GM19035 (cell line): ENCODE measurements at regions not wholly inside any gene's neighbourhood (a gene's known extent, or its start where the extent isn't known, plus 50 kb on each side); places are given as distances from the start of the nearest gene placed in this dataset.
"Not testable (repeated sequence)": the region's sequence is repeated elsewhere in the genome, so short reads cannot be mapped to it uniquely, and the experiment has no call there.

ENCODE experiments used
- ATAC-seq: cut with Tn5 transposase; IDR thresholded peaks from one replicate; pipeline ENCODE4 v1.9.1; 2021; ENCODE audit not compliant: unreplicated experiment

DNA sequence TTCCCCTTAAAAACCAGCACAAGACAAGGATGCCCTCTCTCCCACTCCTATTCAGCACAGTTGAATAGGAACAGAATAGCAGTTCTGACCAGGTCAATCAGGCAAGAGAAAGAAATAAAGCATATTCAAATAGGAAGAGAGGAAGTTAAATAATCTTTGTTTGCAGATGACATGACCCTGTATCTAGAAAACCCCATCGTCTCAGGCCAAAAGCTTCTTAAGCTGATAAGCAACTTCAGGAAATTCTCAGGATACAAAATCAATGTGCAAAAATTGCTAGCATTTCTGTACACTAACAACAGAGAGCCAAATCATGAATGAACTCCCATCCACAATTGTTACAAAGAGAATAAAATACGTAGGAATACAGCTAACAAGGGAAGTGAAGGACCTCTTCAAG is 394.1 kb upstream of the NFIA start:
- not testable (repeated sequence) for ATAC-seq

DNA sequence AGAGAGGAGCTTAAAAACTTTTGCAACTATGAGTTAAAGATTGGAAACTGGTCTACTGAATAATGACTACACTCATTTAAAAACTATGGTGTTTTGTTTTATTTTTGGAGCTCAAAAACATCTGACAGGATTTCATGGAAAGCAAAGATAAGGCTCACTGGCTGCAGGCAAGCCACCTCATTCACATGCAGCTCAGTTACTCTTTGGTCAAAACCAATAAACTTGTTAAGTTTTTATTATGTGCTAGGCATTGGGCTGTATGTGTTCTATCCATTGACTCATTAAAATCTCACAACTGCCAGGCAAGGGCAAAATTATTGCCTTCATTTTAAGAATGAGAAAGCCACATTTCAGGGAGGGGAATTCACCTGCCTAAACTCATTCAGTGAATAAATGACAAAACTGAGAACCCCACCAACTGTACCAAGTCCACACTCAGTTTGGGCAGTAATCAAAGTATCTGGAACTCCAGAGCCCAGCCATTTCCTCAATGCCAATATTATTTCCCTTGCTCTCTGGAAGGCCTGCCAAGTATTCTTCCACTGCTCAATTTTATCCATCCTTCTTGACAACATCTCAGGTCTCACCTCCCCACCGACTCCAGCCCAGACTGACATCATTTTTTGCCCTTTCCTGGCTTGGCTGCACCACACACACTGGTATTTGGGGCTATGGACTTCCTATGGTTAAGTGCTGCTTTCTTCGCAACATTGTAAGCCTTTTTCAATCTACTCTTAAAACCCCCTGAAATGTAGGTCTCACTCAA is 401.1 kb upstream of the NFIA start:
- ATAC-seq, result no peak

DNA sequence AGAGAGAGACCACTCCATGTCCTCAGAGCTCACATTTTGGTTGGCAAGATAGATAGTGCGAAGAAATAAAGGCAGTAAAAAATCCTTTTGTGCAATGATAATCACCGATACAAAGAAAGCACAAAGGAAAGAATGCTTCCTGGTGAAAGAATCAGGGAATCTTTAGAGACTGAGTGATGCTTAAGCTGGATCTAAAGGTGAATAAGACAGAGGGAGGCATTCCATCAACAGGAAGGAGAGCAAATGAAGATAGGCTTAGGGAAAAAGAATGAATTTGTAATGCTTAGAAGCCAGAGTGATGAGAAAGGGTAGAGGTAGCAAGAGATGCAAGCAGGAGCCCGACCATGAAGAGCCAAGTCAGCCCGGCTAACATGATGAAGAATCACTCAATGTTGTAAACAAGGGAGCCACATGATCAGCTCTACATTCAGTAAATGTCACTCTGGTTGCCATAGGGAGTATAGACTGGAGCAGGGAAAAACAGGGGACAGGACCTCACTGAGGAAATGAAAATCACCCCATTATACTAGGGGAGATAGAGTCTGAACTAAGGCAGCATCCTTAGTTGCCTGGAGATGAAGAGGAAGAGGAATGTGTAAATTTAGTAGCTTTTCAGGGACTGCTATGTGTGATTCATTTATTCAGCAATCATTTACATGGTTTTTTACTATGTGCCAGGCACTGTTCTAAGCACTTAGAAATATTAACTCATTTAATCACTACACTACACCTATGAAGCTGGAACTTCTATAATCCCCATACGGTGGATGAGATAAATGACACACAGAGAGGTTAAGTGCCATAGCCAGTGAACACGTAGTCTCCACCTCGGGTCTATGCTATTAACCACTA is 402.6 kb upstream of the NFIA start:
- no peak for ATAC-seq

DNA sequence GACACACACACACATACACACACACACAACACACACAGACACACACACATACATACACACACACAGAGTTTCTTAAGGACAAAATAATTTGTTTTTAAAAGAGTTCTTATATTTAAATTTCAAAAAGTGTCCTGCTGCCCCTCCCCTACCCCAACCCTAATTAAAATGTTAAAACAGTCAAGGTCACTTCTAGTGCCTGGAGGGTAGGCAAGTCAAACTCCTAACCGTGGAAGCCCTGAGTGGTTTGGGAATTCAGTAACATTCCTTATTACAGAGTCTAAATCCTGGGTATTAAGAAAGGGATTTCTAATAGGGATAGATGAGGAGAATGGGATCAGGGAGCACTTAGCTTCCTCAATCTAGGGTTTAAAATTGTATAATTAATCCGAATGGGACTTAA is 403.6 kb upstream of the NFIA start:
- no peak for ATAC-seq

DNA sequence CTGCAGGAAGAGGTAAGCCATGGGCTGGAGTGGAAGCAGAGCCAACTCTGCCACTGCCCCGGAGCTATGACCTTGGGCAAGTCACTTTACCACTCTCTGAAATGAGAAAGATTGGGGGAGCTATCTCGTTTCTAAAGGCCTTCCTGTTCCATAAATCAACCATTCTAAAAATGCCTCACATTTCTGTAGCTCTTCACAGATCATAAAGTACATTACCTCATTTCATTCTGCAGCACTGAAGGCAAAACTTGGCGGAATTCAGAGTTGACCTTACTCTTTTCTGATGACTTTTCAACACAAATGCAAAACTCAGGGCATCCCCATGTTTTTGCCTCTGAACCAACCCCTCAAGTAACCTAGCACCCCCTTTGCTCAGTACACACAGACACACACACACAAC is 404.0 kb upstream of the NFIA start:
- ATAC-seq, result no peak

DNA sequence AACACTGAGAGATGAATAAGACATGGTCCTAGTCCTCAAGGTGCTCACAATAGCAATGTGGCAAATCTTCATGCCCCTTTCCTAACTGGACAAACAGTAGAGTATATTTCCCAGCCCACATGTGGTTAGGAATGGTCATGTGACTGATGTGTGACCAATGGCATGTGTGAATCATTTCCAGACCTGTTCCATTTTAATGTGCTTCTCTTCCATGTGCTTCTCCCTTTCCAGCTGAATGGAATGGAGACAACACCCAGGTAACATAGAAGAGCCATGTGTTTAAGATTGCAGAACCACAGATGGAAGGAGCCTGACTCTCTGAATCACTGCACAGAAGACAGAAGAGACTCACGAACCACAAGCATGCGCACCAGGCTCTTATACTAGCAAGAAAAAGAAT is 409.9 kb upstream of the NFIA start:
- no peak for ATAC-seq

DNA sequence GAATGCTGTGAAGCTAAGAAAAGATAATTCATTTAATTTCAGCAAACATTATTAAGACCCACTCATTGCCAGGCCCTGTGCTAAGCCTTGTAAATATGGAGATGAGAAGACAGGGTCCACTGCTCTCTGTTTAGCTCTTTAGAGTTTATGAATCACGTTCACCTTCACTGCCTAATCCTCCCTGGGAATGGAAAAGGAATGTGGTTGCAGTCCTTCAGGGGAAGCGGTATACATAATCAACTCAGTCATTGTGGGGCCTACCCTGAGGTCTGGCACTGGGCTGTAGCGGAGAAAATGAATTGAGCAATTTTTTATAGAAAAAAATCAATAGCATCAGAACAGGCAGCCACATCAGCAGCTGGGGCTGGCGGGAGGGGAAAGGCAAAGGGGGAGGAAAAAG is 412.1 kb upstream of the NFIA start:
- ATAC-seq, result no peak

DNA sequence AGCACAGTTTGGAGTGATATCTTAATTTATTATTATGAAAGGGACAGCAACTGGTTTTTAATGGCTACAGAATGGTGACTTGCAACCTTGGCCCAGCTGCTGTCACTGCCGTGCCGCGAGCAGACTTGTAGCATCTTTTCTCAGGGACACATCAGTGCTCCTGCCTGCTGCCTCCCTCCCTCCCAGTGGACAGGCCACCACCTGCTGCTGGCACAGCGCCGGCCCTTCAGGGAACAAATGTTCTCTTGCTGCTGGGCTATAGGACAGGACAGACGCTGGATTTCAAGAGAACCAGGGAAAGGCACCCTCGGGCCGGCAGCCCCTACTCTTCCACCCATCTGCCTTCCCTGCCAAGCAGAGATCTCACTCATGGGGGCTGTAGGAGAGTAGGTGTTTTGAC is 413.8 kb upstream of the NFIA start:
- ATAC-seq, result no peak

DNA sequence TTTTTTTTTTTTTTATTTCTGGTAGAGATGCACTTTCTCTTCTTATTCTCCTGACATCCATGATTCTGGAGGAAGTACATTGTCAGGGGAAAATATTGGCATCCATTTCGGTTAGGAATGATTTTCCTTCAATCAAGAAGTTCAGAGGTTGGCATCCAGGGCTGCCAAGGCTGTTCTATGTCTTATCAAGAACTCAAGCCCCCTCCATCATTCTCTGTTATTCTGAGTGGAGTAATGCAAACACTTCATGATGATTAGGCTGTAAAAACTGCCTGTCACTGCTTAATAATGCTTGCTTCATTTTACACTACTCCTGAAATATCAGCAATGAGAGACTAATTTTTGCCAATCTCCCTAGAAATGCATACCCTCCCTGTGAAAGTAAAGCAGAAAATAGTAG is 417.1 kb upstream of the NFIA start:
- ATAC-seq, result no peak

DNA sequence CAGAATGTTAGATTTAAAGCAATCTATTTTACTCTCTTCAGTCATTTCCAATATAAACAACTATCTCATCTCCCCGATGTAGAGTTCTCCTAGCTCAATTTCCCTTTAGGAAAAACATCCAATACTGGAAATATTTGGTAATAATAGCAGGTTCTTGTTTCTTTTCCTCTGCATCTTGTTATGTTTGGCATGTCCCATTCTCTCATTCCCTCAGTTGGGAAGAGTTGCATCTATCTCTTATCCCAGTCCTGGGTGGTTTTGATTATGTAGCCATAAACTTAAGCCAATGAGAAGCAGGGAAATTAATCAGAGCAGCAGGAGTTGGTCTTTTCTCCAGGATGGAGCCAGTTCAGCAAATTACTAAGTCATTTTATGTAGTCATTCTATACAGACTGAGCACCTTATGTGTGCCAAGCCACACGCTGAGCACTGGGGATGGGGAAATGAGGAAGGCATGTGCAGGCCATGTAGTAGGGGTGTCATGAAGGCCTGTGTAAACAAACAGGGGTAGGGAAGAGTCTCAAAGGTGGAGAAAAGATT is 418.2 kb upstream of the NFIA start:
- ATAC-seq, result no peak

DNA sequence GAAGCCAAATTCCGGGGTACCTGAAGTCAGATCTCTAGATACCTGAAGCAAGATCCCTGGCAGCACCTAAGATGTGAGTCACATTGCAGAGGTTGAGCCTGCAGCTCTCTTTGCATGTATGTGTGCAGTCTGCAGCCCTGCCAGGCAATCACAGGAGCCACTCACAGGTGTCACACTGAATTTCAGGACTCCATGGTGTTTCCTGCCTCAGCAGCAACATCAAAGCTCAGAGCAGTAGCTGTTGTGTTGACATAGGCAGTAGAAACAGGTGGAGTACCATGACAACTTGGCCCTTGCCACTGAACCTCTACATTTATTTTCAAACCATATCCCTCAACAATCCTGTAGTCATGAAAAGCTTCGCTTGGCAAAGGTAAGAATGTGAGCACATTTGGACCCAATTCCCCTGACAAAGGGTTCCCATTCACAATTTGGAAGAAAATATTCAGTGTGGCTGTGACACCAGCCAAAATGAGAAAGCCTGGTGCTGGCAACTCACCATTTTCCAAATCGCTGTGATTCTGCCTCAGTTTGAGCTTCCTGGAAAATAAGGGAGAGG is 419.8 kb upstream of the NFIA start:
- ATAC-seq, result no peak

DNA sequence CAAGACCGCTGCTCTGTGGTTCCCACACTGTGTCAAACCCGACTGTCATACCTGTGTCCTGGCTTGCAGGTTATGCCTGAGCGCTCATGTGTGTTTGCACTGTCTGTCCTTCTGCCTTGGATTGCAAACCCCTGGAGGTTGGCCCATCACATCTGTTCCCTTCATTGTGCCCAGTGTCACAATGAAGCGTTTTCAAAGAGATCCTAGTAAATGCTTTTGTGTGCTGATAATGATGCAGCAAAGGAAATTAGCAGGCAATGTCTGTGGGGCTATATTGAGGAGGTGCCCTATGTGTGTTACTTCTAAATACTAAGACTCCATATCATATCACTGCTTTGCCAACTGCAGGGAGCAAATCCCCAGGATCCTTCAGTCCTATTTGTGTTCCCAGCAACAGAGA is 424.4 kb upstream of the NFIA start:
- ATAC-seq, result no peak

DNA sequence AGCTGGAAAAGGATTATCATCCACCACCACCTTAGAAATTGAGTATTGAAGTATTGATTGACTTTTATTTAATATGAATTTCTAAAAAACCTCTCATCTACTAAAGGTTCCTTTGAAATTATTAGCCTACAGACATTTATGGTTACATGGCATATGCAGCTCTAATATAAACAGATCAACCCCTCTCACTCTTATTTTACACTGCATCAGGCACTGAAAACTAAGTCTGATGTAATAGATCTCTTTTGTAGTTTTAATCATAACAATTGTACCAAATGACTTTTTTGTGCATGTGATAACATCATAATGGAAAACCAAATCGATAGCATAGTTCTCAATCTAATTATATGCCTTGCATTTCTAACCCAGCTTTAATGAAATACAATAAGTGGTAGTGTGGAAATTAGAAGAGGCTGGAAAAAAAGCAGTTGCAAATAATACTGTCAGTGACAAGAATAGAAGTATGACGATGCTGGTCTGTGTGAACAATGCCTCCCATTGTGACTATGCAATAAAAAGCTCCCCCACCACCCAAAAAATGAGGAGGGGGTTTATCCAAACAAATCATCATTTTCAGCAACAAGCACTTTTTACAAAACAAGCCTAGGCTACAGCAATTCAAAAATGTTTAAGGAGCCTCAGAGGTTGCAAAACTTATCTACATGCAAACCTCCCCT is 426.5 kb upstream of the NFIA start:
- no peak for ATAC-seq

DNA sequence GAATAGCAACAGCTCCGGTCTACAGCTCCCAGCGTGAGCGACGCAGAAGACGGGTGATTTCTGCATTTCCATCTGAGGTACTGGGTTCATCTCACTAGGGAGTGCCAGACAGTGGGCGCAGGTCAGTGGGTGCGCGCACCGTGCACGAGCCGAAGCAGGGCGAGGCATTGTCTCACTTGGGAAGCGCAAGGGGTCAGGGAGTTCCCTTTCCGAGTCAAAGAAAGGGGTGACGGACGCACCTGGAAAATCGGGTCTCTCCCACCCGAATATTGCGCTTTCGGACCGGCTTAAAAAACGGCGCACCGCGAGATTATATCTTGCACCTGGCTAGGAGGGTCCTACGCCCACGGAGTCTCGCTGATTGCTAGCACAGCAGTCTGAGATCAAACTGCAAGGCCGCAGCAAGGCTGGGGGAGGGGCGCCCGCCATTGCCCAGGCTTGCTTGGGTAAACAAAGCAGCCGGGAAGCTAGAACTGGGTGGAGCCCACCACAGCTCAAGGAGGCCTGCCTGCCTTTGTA is 442.3 kb upstream of the NFIA start:
- ATAC-seq, result not testable (repeated sequence)

DNA sequence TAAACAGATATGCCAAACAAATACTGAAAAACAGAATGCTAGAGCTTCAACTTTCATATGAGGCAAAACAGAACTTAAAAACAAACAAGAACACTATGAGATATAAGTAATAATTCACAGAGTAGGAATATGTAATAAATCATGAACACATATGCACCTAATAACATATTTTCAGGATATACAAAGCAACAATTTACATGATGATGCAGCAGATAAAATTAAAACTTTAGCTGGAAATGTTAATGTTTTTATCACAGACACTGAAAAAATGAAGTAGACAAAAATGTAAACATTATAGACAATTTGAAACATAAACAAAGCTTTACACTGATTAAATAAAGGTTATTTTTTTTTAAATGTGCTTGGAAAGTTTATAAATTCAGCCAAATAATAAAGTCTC is 443.1 kb upstream of the NFIA start:
- no peak for ATAC-seq

DNA sequence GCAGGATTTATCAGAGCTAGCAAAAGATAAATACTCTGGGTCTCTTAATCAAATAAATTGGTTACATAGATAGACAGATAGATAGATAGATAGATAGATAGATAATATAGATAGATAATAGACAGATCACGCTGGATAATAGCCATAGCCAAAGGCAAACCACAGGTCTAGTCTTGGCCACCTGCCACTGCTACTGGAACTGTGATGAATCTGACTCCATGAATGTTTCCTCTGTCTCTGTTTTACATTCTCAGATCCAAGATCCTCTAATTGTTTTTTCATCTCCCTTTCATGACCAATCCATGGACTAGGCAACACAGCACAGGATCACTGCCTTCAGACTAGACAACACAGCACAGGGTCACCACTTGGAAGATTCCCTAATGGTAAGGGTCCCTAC is 444.7 kb upstream of the NFIA start:
- no peak for ATAC-seq

DNA sequence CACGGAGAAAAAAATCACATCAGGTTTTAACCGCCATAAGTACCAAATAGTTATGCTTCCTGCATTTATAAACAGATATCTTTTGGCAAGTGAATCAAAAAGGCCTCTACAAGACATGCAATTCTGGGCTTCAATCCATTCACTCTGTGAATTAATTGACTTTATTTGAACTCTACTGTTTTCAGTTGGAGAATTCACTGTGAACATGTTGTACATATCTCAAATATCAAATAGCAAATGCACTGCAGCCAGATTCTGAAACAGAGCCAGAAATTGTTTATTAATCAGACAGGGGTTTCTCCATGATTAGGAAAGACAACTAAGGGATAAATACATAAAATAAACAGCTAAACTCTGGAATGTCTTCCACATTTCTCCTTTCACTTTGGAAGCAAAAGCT is 445.4 kb upstream of the NFIA start:
- ATAC-seq, result no peak

DNA sequence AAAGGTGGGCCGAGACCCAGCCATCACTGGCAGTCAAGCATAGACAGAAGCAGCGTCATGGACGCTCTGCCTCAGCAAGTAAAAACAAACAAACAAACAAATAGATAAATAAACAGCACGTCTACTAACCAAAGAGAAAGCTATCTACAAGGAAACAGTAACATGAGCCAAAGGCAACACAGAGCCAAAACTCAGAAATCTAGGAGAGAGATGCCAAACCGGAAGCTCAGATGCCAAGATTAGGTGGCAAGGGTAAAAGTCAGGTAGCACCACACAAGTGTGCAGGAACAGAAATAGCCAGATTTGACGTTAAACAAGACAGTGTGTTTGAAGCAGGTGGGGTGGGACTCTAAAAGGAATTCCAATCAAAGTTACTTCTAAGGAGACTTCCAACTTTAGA is 448.3 kb upstream of the NFIA start:
- ATAC-seq, result no peak

DNA sequence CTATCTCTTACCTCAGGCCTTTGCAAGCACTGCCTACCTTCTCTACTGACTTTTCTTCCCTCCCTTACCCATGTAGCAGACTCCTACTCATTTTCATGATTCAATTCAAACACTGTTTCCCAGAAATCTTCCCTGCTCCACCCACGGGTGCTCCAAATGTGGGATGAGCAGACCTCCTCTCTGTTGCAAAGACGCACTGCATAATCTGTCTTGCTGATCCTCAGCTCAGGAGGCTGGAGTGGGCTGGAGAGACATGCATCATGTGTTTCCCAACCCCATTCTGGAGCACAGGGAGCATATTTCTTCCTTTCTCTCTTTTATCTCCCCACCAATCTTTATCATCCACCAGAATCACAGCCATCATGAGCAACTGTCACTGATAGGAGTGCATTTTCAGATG is 459.9 kb upstream of the NFIA start:
- no peak for ATAC-seq

DNA sequence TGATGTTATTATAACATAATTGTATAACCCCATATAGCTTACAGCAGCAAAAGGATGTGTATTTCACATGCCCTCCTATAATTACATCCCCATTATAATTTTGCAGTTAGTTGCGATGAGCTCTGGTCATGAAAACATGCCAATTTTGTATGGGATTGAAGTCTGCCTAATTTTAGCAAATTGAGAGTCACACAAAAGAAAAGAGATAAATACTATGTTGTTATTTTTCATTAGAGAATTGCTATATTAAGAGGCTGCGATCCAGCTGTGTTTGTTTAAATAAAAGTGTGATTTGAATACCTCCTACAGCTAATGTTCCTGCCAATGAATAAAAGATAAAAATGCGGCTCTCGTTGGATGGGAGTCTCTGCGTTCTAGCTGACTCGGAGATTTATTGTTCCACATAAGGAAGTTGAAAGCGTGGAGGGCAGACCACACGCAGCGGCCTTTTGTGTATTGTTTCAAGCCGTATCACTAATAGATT is 461.0 kb upstream of the NFIA start:
- ATAC-seq, result no peak

DNA sequence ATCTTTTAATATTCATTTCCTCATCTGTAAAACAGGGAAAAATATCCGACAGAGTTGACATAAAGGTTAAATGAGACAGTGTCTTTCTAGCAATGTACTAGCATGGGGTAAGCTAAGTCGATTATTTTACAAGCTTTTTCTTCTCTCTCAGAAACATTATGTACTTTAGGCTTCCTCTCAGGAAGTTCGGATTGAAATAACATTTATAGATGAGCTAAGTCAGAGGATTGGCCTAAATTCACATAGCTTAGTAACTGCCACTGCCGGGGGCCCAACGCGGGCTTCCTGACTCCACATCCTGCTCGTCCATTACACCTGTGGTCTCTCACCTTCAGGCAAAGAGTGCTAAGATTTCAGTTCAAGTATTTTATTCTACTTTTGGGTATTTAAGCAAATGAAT is 462.3 kb upstream of the NFIA start:
- no peak for ATAC-seq
